ENCODE measurements at regions not wholly inside any gene's neighbourhood (a gene's known extent, or its start where the extent isn't known, plus 50 kb on each side); places are given as distances from the start of the nearest gene placed in this dataset.

- Histone ChIP-seq H3K4me1 (ENCODE audit: control insufficient read depth in 1 of 2, insufficient read depth in 2 of 2, low read depth in 1 of 2, low read length in 1 of 2) (peaks cover 0 to 4% of the 10 kb centered on the region in 2 experiments; a peak in 2 of 4 replicates), H3K27ac (ENCODE audit: low read depth in 2 of 2, low read length in 1 of 2) (no peak overlapping the region), H3F3A (replicated peaks; ENCODE audit: insufficient read depth) (no peaks in the 10 kb centered on the region), H2AFZ (ENCODE audit: low read depth) (no peak overlapping the region), H3K36me3 (replicated peaks in 1 of 2; ENCODE audit: control insufficient read depth in 1 of 2, insufficient read depth in 2 of 2, low read length in 1 of 2) (no peaks in the 10 kb centered on the region), H3K79me2 (ENCODE audit: insufficient read depth) (no peaks in the 10 kb centered on the region), H3K4me3 (ENCODE audit: low read depth in 2 of 2, low read length in 1 of 2) (no peak overlapping the region), H3K9ac (no peak overlapping the region), H3K27me3 (ENCODE audit: insufficient read depth) (no peaks in the 10 kb centered on the region), H3K4me2 (no peak overlapping the region), H3K9me3 (no peaks in the 10 kb centered on the region), H3K9me2 (no peaks in the 10 kb centered on the region), H4K20me1 (ENCODE audit: insufficient read depth) (no peaks in the 10 kb centered on the region)
- TF ChIP-seq FOXM1 (IDR thresholded peaks at IDR 0.05; ENCODE audit: low read depth) (no peak), TAF1 (IDR thresholded peaks at IDR 0.05; ENCODE audit: borderline replicate concordance, low read depth, low read length) (no peak), MXI1 (IDR thresholded peaks at IDR 0.05; ENCODE audit: low read depth, low read length) (no peak), NRF1 (IDR thresholded peaks at IDR 0.05; ENCODE audit: low read depth, low read length) (no peak), ELF1 (IDR thresholded peaks at IDR 0.05) (no peak), PBX3 (IDR thresholded peaks at IDR 0.05) (no peak), RCOR1 (IDR thresholded peaks at IDR 0.05; ENCODE audit: low read length) (no peak), NFIC (IDR thresholded peaks at IDR 0.05; ENCODE audit: borderline replicate concordance) (no peak), JUND (IDR thresholded peaks at IDR 0.05) (no peak), SMC3 (IDR thresholded peaks at IDR 0.05; ENCODE audit: low read depth, low read length) (no peak), FOSL2 (IDR thresholded peaks at IDR 0.05; ENCODE audit: borderline replicate concordance, low read depth) (no peak), YY1 (IDR thresholded peaks at IDR 0.05; ENCODE audit: low read depth) (no peak), POLR2AphosphoS5 (IDR thresholded peaks at IDR 0.05; ENCODE audit: low read depth, low read length) (no peak)
- CTCF ChIA-PET = no interaction called here
- WGBS (ENCODE audit: low lambda C conversion rate) = 81% methylated on average over 2 of the region's 2 CpGs
- no peak for DNase-seq
- POLR2A ChIA-PET = no interaction called here
These were observed 1044.5 kb downstream of the TUSC7 start for GRCh38 chr3:117754058-117754457.

- no peaks in the 10 kb centered on the region for H3F3A ChIP-seq (replicated peaks; ENCODE audit: insufficient read depth)
- no peak overlapping the region for H3K4me2 ChIP-seq
- no peak overlapping the region for H3K27ac ChIP-seq (ENCODE audit: low read depth in 2 of 2, low read length in 1 of 2)
- no peak for DNase-seq
- H3K9ac ChIP-seq = no peak overlapping the region
- no peaks in the 10 kb centered on the region for H3K36me3 ChIP-seq (replicated peaks in 1 of 2; ENCODE audit: control insufficient read depth in 1 of 2, insufficient read depth in 2 of 2, low read length in 1 of 2)
- no peak overlapping the region for H3K4me3 ChIP-seq (ENCODE audit: low read depth in 2 of 2, low read length in 1 of 2)
- H3K4me1 ChIP-seq (ENCODE audit: control insufficient read depth in 1 of 2, insufficient read depth in 2 of 2, low read depth in 1 of 2, low read length in 1 of 2) = peaks cover 0 to 4% of the 10 kb centered on the region in 2 experiments; a peak in 2 of 4 replicates
- POLR2A ChIA-PET = no interaction called here
- no peaks in the 10 kb centered on the region for H3K9me3 ChIP-seq
- no peaks in the 10 kb centered on the region for H3K79me2 ChIP-seq (ENCODE audit: insufficient read depth)
- CTCF ChIA-PET = no interaction called here
- no peaks in the 10 kb centered on the region for H4K20me1 ChIP-seq (ENCODE audit: insufficient read depth)
- WGBS (ENCODE audit: low lambda C conversion rate) = 37% methylated on average over 2 of the region's 2 CpGs
- TF ChIP-seq ZBTB33 (IDR thresholded peaks at IDR 0.05; ENCODE audit: borderline replicate concordance, low read depth) (no peak), FOSL2 (IDR thresholded peaks at IDR 0.05; ENCODE audit: borderline replicate concordance, low read depth) (no peak)
- no peaks in the 10 kb centered on the region for H3K27me3 ChIP-seq (ENCODE audit: insufficient read depth)
- no peaks in the 10 kb centered on the region for H3K9me2 ChIP-seq
- H2AFZ ChIP-seq (ENCODE audit: low read depth) = no peak overlapping the region
These were observed 1045.3 kb downstream of the TUSC7 start for GRCh38 chr3:117754841-117755240.
